ENCODE measurements at regions not wholly inside any gene's neighbourhood (a gene's known extent, or its start where the extent isn't known, plus 50 kb on each side); places are given as distances from the start of the nearest gene placed in this dataset.

- TF ChIP-seq USF1 (CRISPR knock-in tag; IDR thresholded peaks at IDR 0.05) (no peak), AFF4 (CRISPR knock-in tag; IDR thresholded peaks at IDR 0.05; ENCODE audit: borderline replicate concordance) (no peak), NR3C1 (CRISPR knock-in tag; conservative IDR thresholded peaks at IDR 0.05; ENCODE audit: low read depth) (no peak), MLX (CRISPR knock-in tag; IDR thresholded peaks at IDR 0.05) (no peak), CTCF (IDR thresholded peaks at IDR 0.05) (no peak), FOXJ3 (CRISPR knock-in tag; IDR thresholded peaks at IDR 0.05; ENCODE audit: borderline replicate concordance) (no peak), USF2 (CRISPR knock-in tag; IDR thresholded peaks at IDR 0.05) (no peak), ZBTB21 (CRISPR knock-in tag; IDR thresholded peaks at IDR 0.05; ENCODE audit: borderline replicate concordance) (no peak), NR2C2 (CRISPR knock-in tag; IDR thresholded peaks at IDR 0.05) (no peak), E2F4 (CRISPR knock-in tag; IDR thresholded peaks at IDR 0.05; ENCODE audit: borderline replicate concordance, low read depth) (no peak)
These were observed 104.3 kb upstream of the C14orf180 start for GRCh38 chr14:104475256-104475655.

Data from WTC11 (cell line).